Hepatocyte (in vitro differentiated cells): ENCODE measurements at regions not wholly inside any gene's neighbourhood (a gene's known extent, or its start where the extent isn't known, plus 50 kb on each side); places are given as distances from the start of the nearest gene placed in this dataset.

ENCODE experiments used
- DNase-seq: peaks from one replicate; pipeline ENCODE4 v3.0.0-alpha.2; 2016; ENCODE audit warnings: low spot score
- H2AFZ ChIP-seq: fragments of 200-600 bp; sonication (generic); 2 replicates; pipeline ENCODE4 v1.6.0; 2016; ENCODE audit warnings: antibody characterized with exemption, mild to moderate bottlenecking
- H3K27ac ChIP-seq: fragments of 200-600 bp; sonication (generic); 2 replicates; pipeline ENCODE4 v1.5.1; 2016; ENCODE audit warnings: mild to moderate bottlenecking
- H3K27me3 ChIP-seq: fragments of 200-600 bp; sonication (generic); 2 replicates; pipeline ENCODE4 v1.6.1; 2016
- H3K36me3 ChIP-seq: fragments of 200-600 bp; sonication (generic); replicated peaks from 2 replicates; pipeline ENCODE4 v1.5.1; 2016; ENCODE audit warnings: low read depth; ENCODE audit not compliant: insufficient read depth
- H3K4me1 ChIP-seq: fragments of 200-600 bp; sonication (generic); 2 replicates; pipeline ENCODE4 v1.5.1; 2016; ENCODE audit warnings: mild to moderate bottlenecking, moderate library complexity; ENCODE audit not compliant: insufficient read depth
- H3K4me2 ChIP-seq: fragments of 200-600 bp; sonication (generic); 2 replicates; pipeline ENCODE4 v1.6.0; 2016
- H3K4me3 ChIP-seq: fragments of 200-600 bp; sonication (generic); 2 replicates; pipeline ENCODE4 v1.5.1; 2016; ENCODE audit warnings: mild to moderate bottlenecking
- H3K79me2 ChIP-seq: fragments of 200-600 bp; sonication (generic); 2 replicates; pipeline ENCODE4 v1.6.0; 2017; ENCODE audit warnings: mild to moderate bottlenecking
- H3K9me2 ChIP-seq: fragments of 200-600 bp; sonication (generic); replicated peaks from 2 replicates; pipeline ENCODE4 v1.6.0; 2017; ENCODE audit warnings: mild to moderate bottlenecking; ENCODE audit not compliant: insufficient read depth
- H3K9me3 ChIP-seq: fragments of 200-600 bp; sonication (generic); 2 replicates; pipeline ENCODE4 v1.5.1; 2016; ENCODE audit warnings: low read depth, mild to moderate bottlenecking
- H4K20me1 ChIP-seq: fragments of 200-600 bp; sonication (generic); 2 replicates; pipeline ENCODE4 v1.6.0; 2016; ENCODE audit warnings: mild to moderate bottlenecking; ENCODE audit not compliant: insufficient read depth, poor library complexity, severe bottlenecking
- EZH2 ChIP-seq: fragments of 200-600 bp; sonication (generic); IDR thresholded peaks from 2 replicates; pipeline ENCODE4 v1.6.1; 2016; ENCODE audit warnings: antibody characterized with exemption, mild to moderate bottlenecking, borderline replicate concordance
- EZH2phosphoT487 ChIP-seq: fragments of 200-600 bp; sonication (generic); IDR thresholded peaks from one replicate; pipeline ENCODE4 v1.6.1; 2018; ENCODE audit warnings: antibody characterized with exemption, mild to moderate bottlenecking, low read depth, moderate library complexity; ENCODE audit not compliant: unreplicated experiment, severe bottlenecking
- WGBS: methylation state at CpG from one replicate; pipeline ENCODE4 v1.1.6; 2016; ENCODE audit warnings: low lambda C conversion rate; ENCODE audit errors: missing lambda C conversion rate; 5-methylcytosine and 5-hydroxymethylcytosine counted together
- TF ChIP-seq, protein P1 (sequence below): fragments of 200-600 bp; sonication (generic); IDR thresholded peaks from 2 replicates; pipeline ENCODE4 v1.5.1; 2016; ENCODE audit warnings: antibody characterized with exemption, mild to moderate bottlenecking; ENCODE audit not compliant: poor library complexity

GRCh38 chr4:13678186-13678924, 50.8 kb upstream of the BOD1L1 start:
- 95% methylated on average over 3 of the region's 3 CpGs for WGBS
- Histone ChIP-seq H3K27ac (no peak overlapping the region), H3K9me3 (no peaks in the 10 kb centered on the region), H3K36me3 (no peaks in the 10 kb centered on the region), H3K4me3 (no peak overlapping the region), H3K27me3 (no peaks in the 10 kb centered on the region), H3K79me2 (no peaks in the 10 kb centered on the region), H3K4me2 (no peak overlapping the region), H2AFZ (no peak overlapping the region), H3K4me1 (no peaks in the 10 kb centered on the region), H3K9me2 (no peaks in the 10 kb centered on the region), H4K20me1 (no peaks in the 10 kb centered on the region)
- DNase-seq, result no peak
- TF ChIP-seq, protein P1, sequence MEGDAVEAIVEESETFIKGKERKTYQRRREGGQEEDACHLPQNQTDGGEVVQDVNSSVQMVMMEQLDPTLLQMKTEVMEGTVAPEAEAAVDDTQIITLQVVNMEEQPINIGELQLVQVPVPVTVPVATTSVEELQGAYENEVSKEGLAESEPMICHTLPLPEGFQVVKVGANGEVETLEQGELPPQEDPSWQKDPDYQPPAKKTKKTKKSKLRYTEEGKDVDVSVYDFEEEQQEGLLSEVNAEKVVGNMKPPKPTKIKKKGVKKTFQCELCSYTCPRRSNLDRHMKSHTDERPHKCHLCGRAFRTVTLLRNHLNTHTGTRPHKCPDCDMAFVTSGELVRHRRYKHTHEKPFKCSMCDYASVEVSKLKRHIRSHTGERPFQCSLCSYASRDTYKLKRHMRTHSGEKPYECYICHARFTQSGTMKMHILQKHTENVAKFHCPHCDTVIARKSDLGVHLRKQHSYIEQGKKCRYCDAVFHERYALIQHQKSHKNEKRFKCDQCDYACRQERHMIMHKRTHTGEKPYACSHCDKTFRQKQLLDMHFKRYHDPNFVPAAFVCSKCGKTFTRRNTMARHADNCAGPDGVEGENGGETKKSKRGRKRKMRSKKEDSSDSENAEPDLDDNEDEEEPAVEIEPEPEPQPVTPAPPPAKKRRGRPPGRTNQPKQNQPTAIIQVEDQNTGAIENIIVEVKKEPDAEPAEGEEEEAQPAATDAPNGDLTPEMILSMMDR, result no peak
- TF ChIP-seq EZH2phosphoT487, result no peak
- no peak for TF ChIP-seq EZH2

DNA sequence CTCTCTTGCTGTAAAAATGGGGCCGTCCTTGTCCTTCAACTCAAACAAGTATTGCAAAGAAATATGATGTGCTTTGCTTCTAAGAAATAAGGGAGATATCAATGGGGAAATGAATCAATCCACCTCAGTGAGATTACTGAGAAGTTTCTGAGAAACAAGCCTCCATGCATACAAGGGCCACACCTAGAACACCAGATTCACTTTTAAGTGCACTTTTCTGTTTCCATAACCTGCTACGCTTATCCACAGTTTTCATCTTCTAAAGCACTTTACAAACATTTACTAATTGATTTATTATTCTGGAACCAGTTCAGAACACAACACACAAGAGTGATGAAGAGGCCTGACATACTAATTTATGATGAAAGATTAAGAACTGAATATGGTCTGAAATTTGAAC, 54.0 kb upstream of the BOD1L1 start:
- DNase-seq, result no peak
- Histone ChIP-seq H3K79me2 (no peaks in the 10 kb centered on the region), H3K27me3 (no peaks in the 10 kb centered on the region), H2AFZ (no peak overlapping the region), H3K9me2 (no peaks in the 10 kb centered on the region), H3K9me3 (no peaks in the 10 kb centered on the region), H3K27ac (no peak overlapping the region), H3K4me3 (no peak overlapping the region), H3K36me3 (no peaks in the 10 kb centered on the region), H3K4me2 (no peak overlapping the region), H4K20me1 (no peaks in the 10 kb centered on the region), H3K4me1 (no peaks in the 10 kb centered on the region)
- TF ChIP-seq, protein P1, result no peak
- TF ChIP-seq EZH2 (no peak), EZH2phosphoT487 (no peak)
- 87% methylated on average over 2 of the region's 2 CpGs for WGBS

DNA sequence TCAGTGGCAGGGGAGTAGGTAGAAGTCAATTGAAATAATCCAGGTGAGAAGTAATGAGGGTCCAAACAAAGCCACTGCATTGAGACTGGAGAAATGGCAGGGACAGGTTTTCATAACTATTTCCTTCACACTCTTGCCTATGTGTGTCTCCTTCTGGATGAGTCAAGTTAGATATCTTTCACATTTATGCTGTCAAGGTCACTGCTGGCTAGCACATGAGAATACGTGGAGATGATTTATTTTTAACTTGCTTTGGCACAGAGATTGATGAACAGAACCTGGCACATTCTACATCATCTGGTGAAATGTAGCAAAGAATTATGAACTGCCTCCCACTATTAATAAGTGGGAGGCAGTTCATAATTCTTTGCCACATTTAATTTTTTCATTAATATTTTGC, 66.7 kb upstream of the BOD1L1 start:
- no peaks in the 10 kb centered on the region for H4K20me1 ChIP-seq
- H3K27me3 ChIP-seq, result no peaks in the 10 kb centered on the region
- no peaks in the 10 kb centered on the region for H3K36me3 ChIP-seq
- H3K4me3 ChIP-seq, result no peak overlapping the region
- no peaks in the 10 kb centered on the region for H3K4me1 ChIP-seq
- no peak for TF ChIP-seq EZH2phosphoT487
- TF ChIP-seq, protein P1, result no peak
- TF ChIP-seq EZH2, result no peak
- H3K79me2 ChIP-seq, result no peaks in the 10 kb centered on the region
- no peak overlapping the region for H3K27ac ChIP-seq
- H3K9me3 ChIP-seq, result no peaks in the 10 kb centered on the region
- 86% methylated on average over 1 of the region's 1 CpG for WGBS
- H3K4me2 ChIP-seq, result no peak overlapping the region
- no peak overlapping the region for H2AFZ ChIP-seq
- H3K9me2 ChIP-seq, result no peaks in the 10 kb centered on the region
- no peak for DNase-seq
